Ishikawa (cell line): ENCODE measurements at regions not wholly inside any gene's neighbourhood (a gene's known extent, or its start where the extent isn't known, plus 50 kb on each side); places are given as distances from the start of the nearest gene placed in this dataset.

Experiments
- CEBPB ChIP-seq: IDR thresholded peaks from 2 replicates; pipeline ENCODE4 v1.6.1; 2012
- CREB1 ChIP-seq: IDR thresholded peaks from 2 replicates; pipeline ENCODE4 v1.6.1; 2012; ENCODE audit warnings: low read depth
- EGR1 ChIP-seq: IDR thresholded peaks from 2 replicates; pipeline ENCODE4 v1.6.1; 2012
- EP300 ChIP-seq: IDR thresholded peaks from 2 replicates; pipeline ENCODE4 v1.6.1; 2012; ENCODE audit warnings: borderline replicate concordance
- FOXM1 ChIP-seq: IDR thresholded peaks from 2 replicates; pipeline ENCODE4 v1.6.1; 2012; ENCODE audit warnings: low read depth, borderline replicate concordance
- MAX ChIP-seq: IDR thresholded peaks from 2 replicates; pipeline ENCODE4 v1.6.1; 2012
- NFIC ChIP-seq: IDR thresholded peaks from 2 replicates; pipeline ENCODE4 v1.6.1; 2012
- RAD21 ChIP-seq: IDR thresholded peaks from 2 replicates; pipeline ENCODE4 v1.6.1; 2012; ENCODE audit warnings: low read depth
- REST ChIP-seq: IDR thresholded peaks from 2 replicates; pipeline ENCODE4 v1.6.1; 2012; ENCODE audit warnings: low read depth, mild to moderate bottlenecking
- TAF1 ChIP-seq: IDR thresholded peaks from 2 replicates; pipeline ENCODE4 v1.6.1; 2012; ENCODE audit warnings: low read depth, mild to moderate bottlenecking
- TCF12 ChIP-seq: IDR thresholded peaks from 2 replicates; pipeline ENCODE4 v1.6.1; 2012; ENCODE audit warnings: low read depth
- TEAD4 ChIP-seq: IDR thresholded peaks from 2 replicates; pipeline ENCODE4 v1.6.1; 2012
- USF1 ChIP-seq: IDR thresholded peaks from 2 replicates; pipeline ENCODE4 v1.6.1; 2012
- YY1 ChIP-seq: IDR thresholded peaks from 2 replicates; pipeline ENCODE4 v1.6.1; 2012; ENCODE audit warnings: low read depth
- ZBTB7A ChIP-seq: IDR thresholded peaks from 2 replicates; pipeline ENCODE4 v1.6.1; 2012; ENCODE audit warnings: low read depth

- no peak for TF ChIP-seq EGR1
- TF ChIP-seq REST = no peak
- no peak for TF ChIP-seq USF1
- no peak for TF ChIP-seq NFIC
- no peak for TF ChIP-seq EP300
- TF ChIP-seq YY1 = no peak
- no peak for TF ChIP-seq FOXM1
- no peak for TF ChIP-seq CEBPB
- TF ChIP-seq CREB1 = no peak
- TF ChIP-seq TEAD4 = no peak
- no peak for TF ChIP-seq TCF12
- no peak for TF ChIP-seq RAD21
- TF ChIP-seq MAX = no peak
- TF ChIP-seq TAF1 = no peak
- TF ChIP-seq ZBTB7A = no peak
Measured at GRCh38 chr9:126240835-126241234, 85.8 kb upstream of the MVB12B start.

- TF ChIP-seq MAX (no peak), TAF1 (no peak)
Measured at GRCh38 chr9:126248680-126249079, 77.9 kb upstream of the MVB12B start.

GRCh38 chr9:126261584-126262356 lies 64.9 kb upstream of the MVB12B start:
- TF ChIP-seq YY1 = no peak
- no peak for TF ChIP-seq EP300
- no peak for TF ChIP-seq MAX
- TF ChIP-seq TAF1 = no peak
- no peak for TF ChIP-seq EGR1
- no peak for TF ChIP-seq FOXM1
- no peak for TF ChIP-seq ZBTB7A
- no peak for TF ChIP-seq TEAD4
- no peak for TF ChIP-seq NFIC
- TF ChIP-seq REST = no peak

- TF ChIP-seq CEBPB (no peak), CREB1 (no peak), EGR1 (no peak), RAD21 (no peak), EP300 (no peak), TCF12 (no peak), FOXM1 (no peak), TEAD4 (no peak), MAX (no peak), NFIC (no peak), REST (no peak), USF1 (no peak), ZBTB7A (no peak), TAF1 (no peak), YY1 (no peak)
Measured at GRCh38 chr9:126262738-126263137, 63.9 kb upstream of the MVB12B start.
